GM21360 (cell line): ENCODE measurements at regions not wholly inside any gene's neighbourhood (a gene's known extent, or its start where the extent isn't known, plus 50 kb on each side); places are given as distances from the start of the nearest gene placed in this dataset.

ENCODE experiments used
- ATAC-seq: cut with Tn5 transposase; IDR thresholded peaks from one replicate; pipeline ENCODE4 v1.9.1; 2021; ENCODE audit warnings: mild to moderate bottlenecking, moderate library complexity; ENCODE audit not compliant: unreplicated experiment

DNA sequence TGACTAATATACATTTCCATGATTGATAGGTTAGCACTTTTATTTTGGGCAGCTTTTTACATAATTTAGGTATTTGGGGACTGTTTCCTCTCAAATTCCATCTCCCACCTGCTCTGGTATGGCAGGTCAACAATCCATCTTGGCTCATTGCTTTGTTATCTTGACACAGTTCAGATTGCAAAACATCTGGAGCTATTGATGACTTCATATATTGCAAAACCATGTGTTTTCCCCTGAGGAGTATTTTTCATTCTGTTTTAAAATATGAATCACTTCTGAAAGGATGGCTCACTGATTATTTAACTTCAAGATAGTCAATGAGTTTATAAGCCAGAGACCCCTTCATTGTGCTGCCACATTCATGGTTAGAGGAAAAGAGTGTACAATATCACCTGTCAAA is 1206.0 kb upstream of the C9orf72 start:
- no peak for ATAC-seq

DNA sequence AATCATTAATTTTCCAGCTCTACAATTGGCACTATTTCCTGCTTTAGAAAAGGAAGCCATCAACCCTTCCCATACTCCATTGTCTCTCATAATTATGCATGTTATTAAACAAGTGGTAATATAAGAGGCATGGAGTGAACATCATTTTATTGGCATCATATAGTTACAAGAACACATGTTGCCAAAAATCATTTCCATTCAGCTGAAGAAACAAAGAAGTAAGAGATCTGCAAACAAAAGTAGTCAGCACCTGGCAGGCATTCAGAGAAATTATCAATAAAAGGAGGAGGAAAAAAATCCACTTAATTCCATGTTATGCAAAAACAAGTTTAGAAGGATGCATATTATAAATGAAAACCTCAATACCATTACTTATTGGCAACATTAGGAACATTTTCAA is 1208.2 kb upstream of the C9orf72 start:
- no peak for ATAC-seq

DNA sequence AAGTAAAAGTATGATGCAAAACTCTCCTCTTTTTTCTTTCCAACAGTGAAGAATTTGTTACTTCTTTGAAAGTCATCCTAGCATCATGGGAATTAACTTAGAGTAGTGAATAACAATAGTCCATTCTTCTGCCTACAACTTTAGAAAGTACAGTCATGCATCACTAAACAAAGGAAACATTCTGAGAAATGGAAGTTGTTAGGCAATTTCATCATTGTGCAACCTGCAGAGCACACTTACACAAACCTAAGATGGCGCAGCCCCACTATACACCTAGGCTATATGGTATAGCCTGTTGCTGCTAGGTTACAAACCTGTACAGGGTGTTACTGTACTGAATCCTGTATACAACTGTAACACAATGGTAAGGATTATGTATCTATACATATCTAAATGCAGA is 1209.3 kb upstream of the C9orf72 start:
- no peak for ATAC-seq

DNA sequence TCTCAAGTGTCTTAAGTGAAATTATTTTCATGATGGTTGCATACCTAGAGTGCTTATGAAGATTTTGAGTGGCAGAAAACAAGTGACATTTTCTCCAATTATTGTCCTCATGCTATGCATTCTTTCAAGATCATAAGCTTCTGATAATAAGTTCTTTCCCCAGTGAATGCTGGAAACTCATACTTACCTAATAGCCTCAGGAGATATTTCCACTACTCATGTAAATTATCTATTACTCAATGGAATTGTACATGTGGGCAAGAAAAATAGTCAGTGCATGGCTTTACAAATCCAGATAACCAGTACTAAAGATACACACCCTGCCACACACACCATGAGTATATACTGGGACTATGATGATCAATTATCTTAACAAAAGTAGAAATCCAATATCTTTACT is 1219.4 kb upstream of the C9orf72 start:
- no peak for ATAC-seq

DNA sequence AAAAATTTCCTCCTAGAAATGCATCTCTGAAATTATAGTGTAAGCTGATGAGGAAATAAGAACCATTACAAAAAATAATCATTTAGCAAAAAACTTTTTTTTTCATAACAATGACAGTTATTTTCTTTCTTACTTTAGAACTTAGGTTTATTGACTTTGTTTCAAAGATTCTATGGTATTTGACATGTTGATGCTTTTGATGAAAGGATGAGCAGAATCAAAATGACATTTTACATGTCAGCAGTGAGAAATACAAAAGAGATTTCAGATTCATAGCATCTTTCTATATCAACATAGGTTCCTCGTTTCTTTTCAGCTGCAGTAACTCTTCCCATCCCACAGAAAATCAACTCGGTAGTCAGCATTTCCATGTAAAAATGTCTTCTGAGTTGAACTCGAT is 1226.6 kb upstream of the C9orf72 start:
- no peak for ATAC-seq

DNA sequence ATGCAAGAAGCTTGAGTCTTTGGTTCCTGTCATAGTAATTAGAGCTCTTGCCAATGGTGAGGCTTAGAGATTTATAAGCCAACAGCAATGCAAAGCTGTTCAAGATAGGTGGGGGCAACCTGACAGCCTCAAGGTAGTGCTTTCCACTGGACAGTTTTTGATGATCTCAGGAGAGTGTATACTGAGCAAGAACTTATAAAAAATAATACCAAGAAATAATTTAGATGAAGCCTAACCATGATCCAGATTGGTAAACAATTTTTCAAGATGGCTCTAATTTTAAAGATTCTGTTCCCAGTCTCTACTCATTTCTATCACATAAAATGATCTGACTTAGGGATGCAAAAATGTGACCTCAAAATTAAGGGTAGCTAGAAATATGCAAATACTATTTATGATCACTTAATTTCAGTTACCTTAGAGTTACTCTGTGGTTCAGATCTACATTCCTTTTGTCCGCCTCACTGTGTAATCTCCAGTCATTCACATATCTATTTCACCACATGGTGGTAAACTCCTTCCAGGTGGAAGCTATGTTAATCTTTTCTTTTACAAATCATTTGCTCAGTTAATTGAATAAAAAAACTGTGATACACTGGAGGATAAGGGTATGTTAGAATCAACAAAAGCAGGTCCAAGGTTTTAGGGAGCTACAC is 1228.0 kb upstream of the C9orf72 start:
- ATAC-seq = no peak

DNA sequence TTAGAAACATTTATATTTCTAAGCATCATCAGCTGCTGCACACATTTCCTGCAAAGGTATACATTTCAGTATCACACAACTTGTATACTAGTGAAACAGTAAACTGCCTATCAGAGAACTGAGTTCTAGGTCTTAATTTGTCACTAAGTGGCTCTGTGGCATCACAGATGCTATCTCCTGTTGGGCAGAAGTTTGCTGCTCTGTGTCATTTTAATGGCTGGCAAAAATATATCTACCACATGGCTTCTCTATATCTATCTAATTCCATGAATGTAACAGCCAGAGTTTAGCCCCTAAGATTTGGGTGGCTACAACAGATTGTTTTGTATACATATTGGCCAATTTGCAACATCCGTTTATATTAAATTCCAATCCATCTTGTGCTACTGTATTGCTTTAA is 1231.9 kb upstream of the C9orf72 start:
- no peak for ATAC-seq

DNA sequence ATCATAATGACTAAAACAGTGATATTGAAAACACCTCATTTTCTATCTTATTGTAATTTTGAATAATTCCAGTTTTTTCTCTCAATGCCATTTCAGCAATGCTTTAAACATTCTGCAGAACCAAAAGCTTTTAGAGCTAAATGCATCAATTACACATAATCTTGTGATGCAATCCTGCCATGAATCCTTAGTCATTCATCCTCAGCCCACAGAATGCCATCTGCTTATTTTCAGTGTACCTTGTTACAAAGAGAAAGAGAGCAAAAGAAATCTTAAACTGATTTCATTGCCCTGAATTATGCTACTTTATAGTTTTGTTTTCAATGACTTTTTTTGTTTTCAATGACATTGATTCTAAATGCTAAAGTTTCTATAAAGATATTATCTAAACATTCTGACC is 1234.8 kb upstream of the C9orf72 start:
- ATAC-seq = no peak

DNA sequence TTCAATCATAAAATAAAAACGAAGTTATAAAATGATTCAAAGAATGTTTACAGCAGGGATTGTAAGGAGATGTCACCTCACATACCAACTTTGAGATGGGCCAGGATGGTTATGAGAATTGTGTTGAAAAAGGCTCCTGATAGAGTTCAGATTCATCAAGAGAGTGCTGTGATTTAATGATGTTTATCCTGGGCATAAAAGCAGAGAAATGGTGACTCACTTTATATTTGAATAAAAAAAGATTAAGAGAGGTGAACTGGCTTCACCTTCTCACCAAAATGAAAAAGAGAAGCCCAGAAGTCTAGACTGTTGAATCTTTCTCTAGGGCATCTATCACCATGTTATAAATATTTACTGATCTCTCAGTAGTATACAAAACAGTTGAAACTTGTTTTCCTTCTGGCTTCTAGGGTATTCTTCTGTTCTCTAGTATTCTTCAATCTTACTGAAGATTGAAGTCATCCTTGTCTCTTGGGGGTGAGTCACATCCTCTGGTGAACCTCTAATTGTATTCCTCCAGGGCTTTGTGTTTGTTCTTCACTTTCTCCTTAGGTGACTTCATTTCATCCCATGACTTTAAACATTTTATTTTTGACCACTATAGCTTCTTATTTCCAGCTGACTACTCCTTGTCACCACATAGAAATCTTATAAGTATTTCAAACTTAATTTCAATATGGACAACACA is 1237.3 kb upstream of the C9orf72 start:
- no peak for ATAC-seq

DNA sequence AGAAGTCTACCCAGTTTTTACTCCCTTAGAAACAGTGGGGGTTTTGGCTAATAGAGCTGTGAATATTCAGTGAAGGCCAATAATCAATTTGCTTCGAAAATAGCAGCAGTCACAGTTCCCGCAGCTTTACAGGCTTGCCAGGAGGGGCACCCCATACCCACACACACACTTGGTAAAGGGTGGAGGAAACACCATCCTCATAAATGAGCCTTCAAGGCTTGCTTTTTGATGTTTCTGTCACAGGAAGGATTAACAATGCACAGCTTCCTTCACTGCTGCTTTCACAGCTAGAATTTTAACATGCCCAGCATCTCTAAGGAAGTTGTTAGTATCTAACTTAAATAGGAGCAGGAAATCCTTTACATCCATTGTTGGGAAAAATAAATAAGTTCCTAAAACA is 1247.5 kb upstream of the C9orf72 start:
- no peak for ATAC-seq

DNA sequence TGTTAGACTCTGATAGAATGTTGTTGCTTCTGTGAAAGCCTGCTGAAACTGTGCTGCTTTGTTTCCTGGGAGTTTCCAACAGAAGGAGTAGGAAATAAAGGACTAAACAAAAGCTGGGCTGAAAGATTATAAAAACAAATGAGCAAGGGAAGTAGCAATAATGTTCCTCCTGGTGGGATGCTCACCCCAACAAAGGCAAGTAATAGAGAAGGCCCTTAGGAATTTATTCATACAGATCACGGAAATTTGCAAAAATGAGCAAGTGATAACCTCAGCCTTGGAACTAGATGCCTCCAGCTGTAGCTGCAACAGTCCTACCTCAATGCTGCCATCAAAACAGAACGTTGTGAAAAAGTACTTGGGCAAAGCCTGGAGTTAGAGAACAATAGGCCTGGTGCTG is 1248.0 kb upstream of the C9orf72 start:
- ATAC-seq = no peak

DNA sequence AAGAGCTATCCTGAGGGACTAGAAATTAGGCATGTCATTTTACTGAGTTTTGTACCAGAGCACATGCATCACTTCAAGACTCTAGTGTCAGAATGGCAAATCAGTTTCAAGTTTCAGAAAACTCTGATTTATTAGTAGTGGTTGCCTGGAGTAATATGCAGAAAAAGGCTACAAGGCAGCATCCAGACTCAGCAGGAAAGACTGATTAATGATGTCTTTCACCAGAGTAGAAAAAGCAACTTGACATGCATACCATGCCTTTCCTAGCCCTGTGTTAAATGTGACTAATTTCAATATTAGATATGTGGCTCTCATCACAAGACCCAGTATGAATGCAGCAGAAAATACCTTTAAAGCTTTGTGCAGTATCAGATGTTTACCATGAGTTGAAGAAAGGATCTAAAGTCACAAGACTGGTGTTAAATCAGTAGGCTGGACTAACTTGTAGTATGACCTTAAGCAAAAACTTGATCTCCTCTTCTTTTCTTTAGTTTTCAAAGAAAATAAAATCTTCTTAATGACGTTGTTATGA is 1251.2 kb upstream of the C9orf72 start:
- no peak for ATAC-seq

DNA sequence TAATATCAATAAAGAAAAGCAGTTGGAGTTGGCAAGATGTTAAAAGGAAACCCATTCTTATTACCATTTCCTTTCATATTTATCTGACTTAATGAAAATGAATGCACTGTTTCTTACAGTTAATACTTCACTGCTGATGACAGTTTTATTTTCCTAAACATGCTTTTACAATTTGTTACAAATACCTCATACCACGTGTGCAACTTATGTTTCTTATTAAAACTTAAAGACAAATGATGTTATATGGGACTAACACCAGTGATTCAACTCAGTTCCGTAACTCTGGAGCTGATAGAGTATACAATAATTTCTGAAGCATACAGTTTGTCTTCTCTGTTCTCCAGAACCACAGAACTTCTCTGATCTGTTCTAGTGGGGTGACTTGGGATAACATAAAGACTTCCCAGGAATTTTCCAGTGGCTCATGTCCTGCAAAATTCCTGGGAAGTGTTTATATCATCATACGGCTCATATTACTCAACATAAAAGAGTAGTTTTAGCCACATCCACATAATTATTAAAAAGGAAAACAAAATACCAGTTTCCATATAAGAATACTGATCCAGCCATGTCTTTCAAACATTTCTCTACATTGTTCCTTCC is 1259.0 kb upstream of the C9orf72 start:
- ATAC-seq = no peak

DNA sequence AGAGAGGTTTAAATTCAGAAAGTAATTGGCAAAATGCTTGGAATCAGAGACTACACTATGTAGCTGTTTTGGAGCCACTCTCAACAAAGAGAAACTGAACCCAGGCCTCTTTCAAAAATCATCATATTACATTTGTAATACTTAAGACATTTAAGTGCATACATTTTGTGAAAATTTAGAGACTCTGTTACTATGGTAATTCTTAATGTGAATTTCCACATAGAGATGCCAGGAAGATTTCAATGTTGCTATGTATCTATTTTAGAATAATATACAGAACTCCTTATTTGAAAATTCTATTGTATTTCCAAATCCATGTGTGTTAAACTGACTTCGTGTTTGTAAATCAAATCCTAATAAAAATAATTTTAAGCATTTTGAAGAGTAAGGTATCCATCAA is 1260.9 kb upstream of the C9orf72 start:
- no peak for ATAC-seq

DNA sequence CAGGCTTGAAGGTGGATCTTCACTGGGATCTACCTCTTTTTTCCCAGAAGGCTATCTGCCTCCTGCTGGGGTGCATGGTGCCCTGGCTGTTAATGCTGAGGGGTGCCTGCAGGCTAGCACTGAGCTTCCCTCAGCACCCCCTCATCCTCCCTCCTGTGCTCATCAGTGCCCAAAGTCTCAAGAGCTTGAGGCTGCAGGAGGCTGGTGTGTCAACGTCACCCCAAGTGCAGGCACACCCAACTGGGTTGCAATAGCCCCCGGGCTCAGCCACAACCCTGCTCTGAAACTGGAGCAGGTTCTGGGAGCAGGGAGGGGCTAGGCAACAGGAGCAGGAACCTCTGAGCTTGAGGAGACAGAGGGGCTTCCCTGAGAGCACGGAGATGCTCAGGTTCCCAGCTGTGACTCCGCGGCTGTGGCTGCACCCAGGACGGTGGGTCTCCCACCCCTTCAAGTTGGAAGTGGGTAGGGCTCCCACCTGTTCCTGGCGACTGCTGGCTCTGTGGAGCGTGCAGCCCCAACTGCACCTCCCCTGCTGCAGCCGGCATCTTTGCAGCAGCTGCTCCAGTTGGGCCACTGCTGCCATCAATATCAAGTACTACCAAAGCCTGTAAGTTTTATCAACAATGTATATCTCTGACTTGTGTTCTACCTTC is 1266.6 kb upstream of the C9orf72 start:
- no peak for ATAC-seq

DNA sequence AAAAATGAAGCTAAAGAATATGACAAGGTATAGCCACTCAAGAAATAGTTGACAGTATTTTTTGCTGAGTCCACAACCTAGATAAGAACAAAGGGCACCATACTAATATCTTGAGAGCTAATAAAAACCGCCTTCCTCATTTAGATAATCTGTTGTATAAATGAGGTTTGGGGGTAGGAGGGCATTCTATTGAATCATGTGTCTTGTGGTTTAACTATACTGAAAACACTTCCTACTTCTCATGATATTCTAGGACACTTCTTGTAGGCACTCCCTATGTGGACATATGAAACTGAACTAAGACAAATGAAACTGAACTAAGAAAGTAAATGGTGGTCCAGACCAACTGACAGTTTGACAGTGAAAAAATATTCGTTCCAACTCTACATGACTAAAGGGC is 1268.5 kb upstream of the C9orf72 start:
- ATAC-seq = no peak

DNA sequence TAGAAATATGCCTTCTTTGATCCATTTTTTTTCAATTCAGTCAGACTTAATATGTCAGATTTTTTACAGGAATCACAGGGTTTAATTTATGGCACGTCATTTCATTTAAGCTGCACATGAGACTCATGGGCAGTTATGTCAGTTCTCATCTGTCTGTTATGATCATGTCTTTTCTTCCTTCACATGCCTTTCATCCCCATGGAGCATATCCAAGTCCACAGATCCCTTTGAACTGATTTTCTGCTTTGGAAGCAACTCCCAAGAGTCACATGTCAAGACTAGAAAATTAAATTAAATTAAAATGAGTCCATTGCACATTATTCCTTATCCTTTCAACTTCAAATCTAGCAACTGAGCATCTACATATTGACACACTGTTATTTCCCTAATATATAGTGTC is 1274.0 kb upstream of the C9orf72 start:
- ATAC-seq = no peak

DNA sequence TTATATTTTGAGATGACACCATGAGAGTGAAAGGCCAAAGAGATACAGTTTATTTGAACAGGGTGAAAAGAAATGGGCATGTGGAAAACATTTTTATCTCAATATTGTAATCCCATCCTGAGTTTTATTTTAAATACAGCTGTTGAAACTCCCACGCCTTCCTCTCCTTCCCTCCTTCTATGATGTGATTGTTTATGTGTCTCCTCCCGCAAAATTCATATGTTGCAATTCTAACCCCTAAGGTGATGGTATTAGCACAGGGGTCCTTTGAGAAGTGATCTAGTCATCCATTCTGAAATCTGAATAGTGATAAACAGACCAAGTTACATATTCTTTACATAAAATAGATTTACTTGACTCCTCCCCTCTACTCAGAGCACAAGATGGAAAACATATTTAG is 1275.4 kb upstream of the C9orf72 start:
- ATAC-seq = no peak

DNA sequence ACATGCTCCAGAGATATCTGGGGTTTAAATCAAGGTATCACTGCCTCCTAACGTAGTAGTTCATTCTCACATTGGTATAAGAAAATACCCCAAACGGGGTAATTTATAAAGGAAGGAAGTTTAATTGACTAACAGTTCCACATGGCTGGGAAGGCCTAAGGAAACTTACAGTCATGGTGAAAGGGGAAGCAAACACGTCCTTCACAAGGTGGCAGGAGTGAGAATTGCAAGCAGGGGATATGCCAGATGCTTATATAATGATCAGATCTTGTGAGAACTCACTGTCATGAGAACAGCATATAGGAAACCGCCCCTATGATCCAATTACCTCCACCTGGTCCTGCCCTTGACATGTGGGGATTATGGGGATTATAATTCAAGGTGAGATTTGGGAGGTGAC is 1280.2 kb upstream of the C9orf72 start:
- no peak for ATAC-seq

DNA sequence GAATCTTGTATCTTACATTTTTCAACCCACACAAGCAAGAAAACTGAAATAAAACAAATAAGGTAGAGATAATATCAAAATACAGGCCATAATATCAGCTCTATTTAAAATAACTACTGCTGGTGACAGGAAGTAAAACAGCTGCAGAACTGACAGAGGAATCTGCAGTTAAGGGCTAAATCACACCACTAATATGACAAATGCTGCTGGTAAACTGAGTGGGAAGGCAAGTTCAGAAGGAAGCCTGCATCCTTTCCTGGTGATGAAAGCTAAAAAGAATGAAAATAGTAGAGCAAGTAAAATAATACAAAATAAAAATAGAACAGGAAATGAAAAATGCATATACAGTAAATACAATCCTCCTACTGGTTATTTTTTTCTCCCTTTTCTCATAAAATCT is 1293.7 kb upstream of the C9orf72 start:
- ATAC-seq = no peak

DNA sequence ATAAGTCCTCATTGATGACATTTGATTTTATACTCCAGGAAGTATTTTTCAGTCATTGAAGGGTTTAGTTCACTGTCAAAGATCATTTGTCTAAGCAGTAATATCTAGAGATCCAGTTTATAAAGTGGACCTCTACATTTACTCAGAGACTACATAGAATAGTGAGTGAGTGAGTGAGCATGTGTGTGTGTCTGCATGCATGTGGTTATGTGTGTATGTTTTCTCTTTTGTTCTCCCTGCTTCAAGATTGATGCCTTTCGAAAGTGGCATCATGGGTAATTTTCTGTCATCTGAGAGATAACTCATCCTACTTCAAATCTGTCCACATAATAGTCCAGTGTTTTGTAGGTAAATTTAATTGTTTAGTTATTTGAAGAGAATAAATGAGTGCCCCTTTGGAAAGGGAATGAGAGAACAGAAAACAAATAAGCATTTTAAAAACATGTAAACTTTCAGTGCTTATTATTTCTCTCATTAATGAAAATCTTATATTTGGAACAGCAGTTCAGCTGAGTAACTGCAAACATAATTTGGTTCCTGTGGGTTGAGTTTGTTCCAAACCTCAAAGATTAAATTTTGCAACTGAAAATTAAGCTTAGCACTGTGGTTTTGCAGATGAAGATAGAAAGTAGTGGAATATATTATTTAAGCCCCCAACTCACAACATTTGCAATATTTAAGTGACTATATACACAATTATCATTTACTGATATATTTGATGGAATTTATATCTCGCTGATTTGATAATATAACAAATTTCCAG is 1295.1 kb upstream of the C9orf72 start:
- ATAC-seq = no peak
